Fibroblast of the aortic adventitia (primary cell): ENCODE measurements at regions not wholly inside any gene's neighbourhood (a gene's known extent, or its start where the extent isn't known, plus 50 kb on each side); places are given as distances from the start of the nearest gene placed in this dataset.

Experiments used
- DNase-seq: peaks from one replicate; pipeline ENCODE4 v3.0.0-alpha.2; 2010; ENCODE audit warnings: low read depth
- H3K4me3 ChIP-seq: 2 replicates; pipeline ENCODE4 v1.5.1; 2011; ENCODE audit warnings: low read depth, mild to moderate bottlenecking, control low read depth, low read length, moderate library complexity
- TF ChIP-seq, protein P1 (sequence below): IDR thresholded peaks from 2 replicates; pipeline ENCODE4 v1.5.1; 2011; ENCODE audit warnings: mild to moderate bottlenecking, low read length, control low read depth, inconsistent platforms; ENCODE audit not compliant: insufficient read depth

DNA sequence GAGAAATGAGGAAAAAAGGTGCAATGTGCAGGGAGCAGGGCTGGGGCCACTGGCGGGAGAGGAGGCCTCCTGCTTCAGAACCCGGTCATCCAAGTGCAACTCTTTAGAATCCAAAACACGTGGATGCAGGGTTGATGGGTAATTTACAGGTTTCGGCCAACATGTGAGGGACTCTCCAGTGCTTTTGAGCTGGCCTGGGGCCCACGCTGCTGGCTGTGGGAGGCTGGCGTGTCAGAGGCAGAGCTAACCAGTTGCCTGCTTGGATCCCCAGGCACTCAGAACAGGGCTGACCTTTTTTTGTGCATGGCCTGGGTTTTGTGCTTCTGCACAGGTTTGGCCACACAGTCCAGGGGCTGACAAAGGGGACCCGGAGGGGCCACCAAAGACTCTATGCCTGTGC is 61.6 kb downstream of the GADD45G start:
- TF ChIP-seq, protein P1, sequence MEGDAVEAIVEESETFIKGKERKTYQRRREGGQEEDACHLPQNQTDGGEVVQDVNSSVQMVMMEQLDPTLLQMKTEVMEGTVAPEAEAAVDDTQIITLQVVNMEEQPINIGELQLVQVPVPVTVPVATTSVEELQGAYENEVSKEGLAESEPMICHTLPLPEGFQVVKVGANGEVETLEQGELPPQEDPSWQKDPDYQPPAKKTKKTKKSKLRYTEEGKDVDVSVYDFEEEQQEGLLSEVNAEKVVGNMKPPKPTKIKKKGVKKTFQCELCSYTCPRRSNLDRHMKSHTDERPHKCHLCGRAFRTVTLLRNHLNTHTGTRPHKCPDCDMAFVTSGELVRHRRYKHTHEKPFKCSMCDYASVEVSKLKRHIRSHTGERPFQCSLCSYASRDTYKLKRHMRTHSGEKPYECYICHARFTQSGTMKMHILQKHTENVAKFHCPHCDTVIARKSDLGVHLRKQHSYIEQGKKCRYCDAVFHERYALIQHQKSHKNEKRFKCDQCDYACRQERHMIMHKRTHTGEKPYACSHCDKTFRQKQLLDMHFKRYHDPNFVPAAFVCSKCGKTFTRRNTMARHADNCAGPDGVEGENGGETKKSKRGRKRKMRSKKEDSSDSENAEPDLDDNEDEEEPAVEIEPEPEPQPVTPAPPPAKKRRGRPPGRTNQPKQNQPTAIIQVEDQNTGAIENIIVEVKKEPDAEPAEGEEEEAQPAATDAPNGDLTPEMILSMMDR = no peak
- no peak overlapping the region for H3K4me3 ChIP-seq
- no peak for DNase-seq

GRCh38 chr9:89666950-89667349 is 62.1 kb downstream of the GADD45G start:
- DNase-seq = no peak
- H3K4me3 ChIP-seq = no peak overlapping the region
- TF ChIP-seq, protein P1 = no peak

GRCh38 chr9:89667726-89668125 is 62.9 kb downstream of the GADD45G start:
- TF ChIP-seq, protein P1 = no peak
- no peak overlapping the region for H3K4me3 ChIP-seq
- DNase-seq = no peak

DNA sequence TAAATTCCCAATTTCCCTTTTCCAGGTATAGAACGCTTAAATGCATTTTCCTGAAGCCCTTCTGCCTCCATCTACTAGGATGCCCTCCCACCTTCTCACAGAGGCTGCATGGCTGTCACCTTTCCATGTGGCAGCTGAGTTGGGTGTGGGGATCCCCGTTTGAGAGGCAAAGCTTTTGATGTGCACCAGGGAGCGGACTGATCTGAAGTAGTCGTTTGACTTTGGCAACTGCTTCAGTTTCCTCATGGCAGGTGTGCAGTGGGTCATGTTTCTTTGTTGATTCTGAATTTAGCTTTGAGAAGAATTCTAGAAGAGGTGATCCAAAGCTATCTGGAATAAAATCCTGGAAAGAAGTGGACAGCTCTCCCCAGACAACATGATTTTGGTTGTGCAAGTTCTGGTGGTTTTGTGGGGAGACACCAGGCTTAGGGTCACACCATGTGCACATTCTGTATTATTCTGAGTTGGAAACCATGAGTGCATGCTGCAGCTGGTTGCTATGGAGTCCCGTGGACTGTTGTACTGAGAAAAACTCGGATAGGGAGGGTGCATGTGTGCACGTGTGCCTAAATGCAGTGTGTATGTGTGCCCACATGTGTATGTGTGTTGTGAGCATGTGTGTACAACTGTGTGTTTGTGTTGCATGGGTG is 63.5 kb downstream of the GADD45G start:
- TF ChIP-seq, protein P1 = no peak
- H3K4me3 ChIP-seq = no peak overlapping the region
- no peak for DNase-seq

DNA sequence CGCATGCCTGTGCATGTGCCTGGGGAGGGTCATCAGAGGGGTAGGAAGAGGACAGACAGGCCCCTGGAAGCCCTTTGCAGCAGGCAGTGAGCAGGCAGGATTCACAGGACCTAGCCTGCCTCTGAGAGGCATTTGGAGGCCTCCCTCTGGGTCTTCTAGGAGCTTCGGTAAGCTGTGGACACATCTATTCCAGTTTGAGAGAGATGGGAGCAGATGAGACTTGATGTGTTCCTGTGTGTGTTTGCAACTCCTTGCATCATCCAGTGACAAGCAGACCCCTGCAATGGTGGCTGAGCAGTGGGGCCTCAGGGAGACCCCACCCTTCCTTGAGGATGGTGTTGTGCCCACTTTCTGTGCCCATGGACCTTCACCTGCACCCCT is 64.0 kb downstream of the GADD45G start:
- TF ChIP-seq, protein P1 = no peak
- no peak for DNase-seq
- H3K4me3 ChIP-seq = no peak overlapping the region

- DNase-seq = no peak
- H3K4me3 ChIP-seq = no peak overlapping the region
- TF ChIP-seq, protein P1 = no peak
These were observed 64.6 kb downstream of the GADD45G start for GRCh38 chr9:89669361-89669842.

GRCh38 chr9:89670114-89670513 is 65.3 kb downstream of the GADD45G start:
- TF ChIP-seq, protein P1 = no peak
- no peak for DNase-seq
- no peak overlapping the region for H3K4me3 ChIP-seq
